PFSK-1 (cell line): ENCODE measurements at regions not wholly inside any gene's neighbourhood (a gene's known extent, or its start where the extent isn't known, plus 50 kb on each side); places are given as distances from the start of the nearest gene placed in this dataset.

Source experiments
- FOXP2 ChIP-seq: optimal IDR thresholded peaks from 2 replicates; pipeline ENCODE3; 2011; ENCODE audit warnings: borderline replicate concordance, control low read depth, inconsistent platforms; ENCODE audit not compliant: insufficient read depth; ENCODE audit errors: extremely low read length, extremely low read depth
- POLR2AphosphoS5 ChIP-seq: IDR thresholded peaks from 2 replicates; pipeline ENCODE4 v1.6.1; 2012; ENCODE audit warnings: low read depth, mild to moderate bottlenecking, control low read depth, low read length, moderate library complexity
- SIN3A ChIP-seq: IDR thresholded peaks from 2 replicates; pipeline ENCODE4 v1.6.1; 2012; ENCODE audit warnings: mild to moderate bottlenecking, low read length, moderate library complexity, borderline replicate concordance; ENCODE audit not compliant: insufficient read depth
- TAF1 ChIP-seq: IDR thresholded peaks from 2 replicates; pipeline ENCODE4 v1.6.1; 2012; ENCODE audit warnings: low read length, control low read depth, borderline replicate concordance; ENCODE audit not compliant: insufficient read depth
- TF ChIP-seq, protein P1 (sequence below), 2 experiments: IDR thresholded peaks; 2 replicates each; pipeline versions ENCODE4 v1.6.1 to v1.8.0; 2011 to 2012; ENCODE audit warnings: low read depth in 2 of 2, low read length in 2 of 2, control low read depth in 1 of 2, inconsistent platforms in 1 of 2, mild to moderate bottlenecking in 1 of 2, moderate library complexity in 1 of 2; ENCODE audit not compliant: insufficient read depth in 1 of 2

DNA sequence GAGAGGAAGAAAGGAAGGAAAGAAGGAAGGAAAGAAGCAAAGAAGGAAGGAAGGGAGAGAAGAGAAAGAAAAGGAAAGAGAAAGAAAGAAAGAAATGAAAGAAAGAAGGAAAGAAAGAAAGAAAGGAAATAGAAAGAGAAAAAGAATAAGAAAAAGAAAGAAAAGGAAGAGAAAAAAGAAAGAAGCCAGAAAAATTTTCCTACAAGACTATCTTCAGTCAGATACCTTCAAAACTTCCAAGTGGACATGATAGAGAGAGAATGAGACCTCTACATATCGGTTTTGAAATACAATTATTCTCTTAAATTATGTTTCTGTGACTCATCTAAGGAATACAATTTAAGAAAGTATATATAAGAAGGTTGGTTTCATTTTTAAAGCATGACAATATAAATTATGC, 1369.0 kb downstream of the ZPLD1 start:
- TF ChIP-seq, protein P1, sequence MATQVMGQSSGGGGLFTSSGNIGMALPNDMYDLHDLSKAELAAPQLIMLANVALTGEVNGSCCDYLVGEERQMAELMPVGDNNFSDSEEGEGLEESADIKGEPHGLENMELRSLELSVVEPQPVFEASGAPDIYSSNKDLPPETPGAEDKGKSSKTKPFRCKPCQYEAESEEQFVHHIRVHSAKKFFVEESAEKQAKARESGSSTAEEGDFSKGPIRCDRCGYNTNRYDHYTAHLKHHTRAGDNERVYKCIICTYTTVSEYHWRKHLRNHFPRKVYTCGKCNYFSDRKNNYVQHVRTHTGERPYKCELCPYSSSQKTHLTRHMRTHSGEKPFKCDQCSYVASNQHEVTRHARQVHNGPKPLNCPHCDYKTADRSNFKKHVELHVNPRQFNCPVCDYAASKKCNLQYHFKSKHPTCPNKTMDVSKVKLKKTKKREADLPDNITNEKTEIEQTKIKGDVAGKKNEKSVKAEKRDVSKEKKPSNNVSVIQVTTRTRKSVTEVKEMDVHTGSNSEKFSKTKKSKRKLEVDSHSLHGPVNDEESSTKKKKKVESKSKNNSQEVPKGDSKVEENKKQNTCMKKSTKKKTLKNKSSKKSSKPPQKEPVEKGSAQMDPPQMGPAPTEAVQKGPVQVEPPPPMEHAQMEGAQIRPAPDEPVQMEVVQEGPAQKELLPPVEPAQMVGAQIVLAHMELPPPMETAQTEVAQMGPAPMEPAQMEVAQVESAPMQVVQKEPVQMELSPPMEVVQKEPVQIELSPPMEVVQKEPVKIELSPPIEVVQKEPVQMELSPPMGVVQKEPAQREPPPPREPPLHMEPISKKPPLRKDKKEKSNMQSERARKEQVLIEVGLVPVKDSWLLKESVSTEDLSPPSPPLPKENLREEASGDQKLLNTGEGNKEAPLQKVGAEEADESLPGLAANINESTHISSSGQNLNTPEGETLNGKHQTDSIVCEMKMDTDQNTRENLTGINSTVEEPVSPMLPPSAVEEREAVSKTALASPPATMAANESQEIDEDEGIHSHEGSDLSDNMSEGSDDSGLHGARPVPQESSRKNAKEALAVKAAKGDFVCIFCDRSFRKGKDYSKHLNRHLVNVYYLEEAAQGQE (IDR thresholded peaks at IDR 0.05; ENCODE audit: insufficient read depth in 1 of 2, low read depth in 2 of 2, low read length in 2 of 2): no peak
- TF ChIP-seq POLR2AphosphoS5: no peak
- no peak for TF ChIP-seq TAF1
- no peak for TF ChIP-seq SIN3A
- TF ChIP-seq FOXP2: no peak

DNA sequence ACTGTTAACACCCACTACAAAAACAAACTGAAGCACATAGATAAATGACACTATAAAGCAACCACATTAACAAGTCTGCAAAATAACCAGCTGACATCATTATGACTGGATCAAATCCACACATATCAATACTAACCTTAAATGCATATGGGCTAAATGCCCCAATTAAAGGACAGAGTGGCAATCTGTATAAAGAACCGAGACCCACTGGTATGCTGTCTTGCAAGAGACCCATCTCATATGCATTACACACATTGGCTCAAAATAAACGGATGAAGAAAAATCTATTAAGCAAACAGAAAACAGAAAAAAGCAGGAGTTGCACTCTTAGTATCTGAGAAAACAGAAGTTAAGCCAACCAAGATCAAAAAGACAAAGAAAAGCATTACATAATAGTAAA, 1375.4 kb downstream of the ZPLD1 start:
- no peak for TF ChIP-seq TAF1
- TF ChIP-seq SIN3A: no peak
- no peak for TF ChIP-seq POLR2AphosphoS5

GRCh38 chr3:103813955-103814354, 1379.1 kb downstream of the ZPLD1 start:
- no peak for TF ChIP-seq SIN3A
- no peak for TF ChIP-seq FOXP2
- TF ChIP-seq, protein P1 (IDR thresholded peaks at IDR 0.05; ENCODE audit: insufficient read depth in 1 of 2, low read depth in 2 of 2, low read length in 2 of 2): no peak

GRCh38 chr3:103818398-103818797, 1383.6 kb downstream of the ZPLD1 start:
- TF ChIP-seq POLR2AphosphoS5: no peak
- TF ChIP-seq FOXP2: no peak
- TF ChIP-seq TAF1: no peak
- TF ChIP-seq, protein P1 (IDR thresholded peaks at IDR 0.05; ENCODE audit: insufficient read depth in 1 of 2, low read depth in 2 of 2, low read length in 2 of 2): no peak
- no peak for TF ChIP-seq SIN3A

- TF ChIP-seq TAF1 (no peak), POLR2AphosphoS5 (no peak), SIN3A (no peak), FOXP2 (no peak)
- TF ChIP-seq, protein P1 (IDR thresholded peaks at IDR 0.05; ENCODE audit: insufficient read depth in 1 of 2, low read depth in 2 of 2, low read length in 2 of 2): no peak
Measured at GRCh38 chr3:103818800-103819199, 1384.0 kb downstream of the ZPLD1 start.
